Epithelial cell of prostate (primary cell): ENCODE measurements at regions not wholly inside any gene's neighbourhood (a gene's known extent, or its start where the extent isn't known, plus 50 kb on each side); places are given as distances from the start of the nearest gene placed in this dataset.

ENCODE experiments used
- DNase-seq: peaks from one replicate; pipeline ENCODE4 v3.0.0-alpha.2; 2011; ENCODE audit warnings: low read depth, low spot score
- H3K27ac ChIP-seq: fragments of 450-650 bp; 2 replicates; pipeline ENCODE4 v1.5.1; 2017; ENCODE audit warnings: mild to moderate bottlenecking

DNA sequence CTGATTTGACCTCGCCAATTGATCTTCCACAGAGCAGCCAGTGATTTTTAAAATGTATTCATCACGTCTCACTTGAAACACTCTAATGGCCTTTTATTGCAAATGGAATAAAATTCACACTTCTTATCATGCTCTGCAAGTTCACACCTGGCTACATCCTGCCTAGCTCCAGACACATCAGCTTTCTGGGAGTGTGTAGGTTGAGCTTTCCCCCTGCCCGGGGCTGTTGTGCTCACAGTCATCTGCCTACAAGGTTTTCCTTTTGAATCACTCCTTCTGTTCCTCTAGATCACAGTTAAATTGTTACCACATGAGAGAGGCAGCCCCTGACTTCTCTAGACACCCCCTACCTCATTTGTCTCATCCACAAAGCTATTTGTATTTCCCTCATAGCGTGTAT, 674.5 kb downstream of the PRELID2 start:
- H3K27ac ChIP-seq, result no peak overlapping the region
- no peak for DNase-seq

- H3K27ac ChIP-seq, result no peak overlapping the region
- DNase-seq, result no peak
Observed at GRCh38 chr5:145158730-145159129, 676.4 kb downstream of the PRELID2 start.

- DNase-seq, result no peak
- H3K27ac ChIP-seq, result no peak overlapping the region
Observed at GRCh38 chr5:145157841-145158240, 677.3 kb downstream of the PRELID2 start.

GRCh38 chr5:145141534-145141933, 693.6 kb downstream of the PRELID2 start:
- no peak overlapping the region for H3K27ac ChIP-seq
- no peak for DNase-seq

DNA sequence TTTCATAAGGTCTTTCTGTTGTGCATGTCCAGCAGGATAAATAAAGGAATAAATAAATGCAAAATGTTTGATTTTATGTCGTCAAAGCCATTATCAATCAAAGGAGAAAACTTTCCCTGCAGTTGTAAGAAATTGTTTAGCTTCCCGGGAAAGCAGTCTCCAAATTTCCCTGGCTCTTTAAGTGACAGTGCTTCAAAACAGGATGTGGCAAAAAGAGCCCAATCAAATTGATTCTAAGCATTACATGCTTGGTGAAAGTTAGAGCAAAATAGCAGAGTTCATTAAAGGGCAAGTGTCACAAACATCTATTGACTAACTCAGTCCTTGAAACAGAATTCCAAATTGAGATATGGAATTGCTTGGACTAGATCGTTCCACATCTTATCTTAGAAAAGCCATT, 704.1 kb downstream of the PRELID2 start:
- no peak for DNase-seq
- H3K27ac ChIP-seq, result no peak overlapping the region

GRCh38 chr5:145129797-145130196, 705.3 kb downstream of the PRELID2 start:
- no peak for DNase-seq
- no peak overlapping the region for H3K27ac ChIP-seq

DNA sequence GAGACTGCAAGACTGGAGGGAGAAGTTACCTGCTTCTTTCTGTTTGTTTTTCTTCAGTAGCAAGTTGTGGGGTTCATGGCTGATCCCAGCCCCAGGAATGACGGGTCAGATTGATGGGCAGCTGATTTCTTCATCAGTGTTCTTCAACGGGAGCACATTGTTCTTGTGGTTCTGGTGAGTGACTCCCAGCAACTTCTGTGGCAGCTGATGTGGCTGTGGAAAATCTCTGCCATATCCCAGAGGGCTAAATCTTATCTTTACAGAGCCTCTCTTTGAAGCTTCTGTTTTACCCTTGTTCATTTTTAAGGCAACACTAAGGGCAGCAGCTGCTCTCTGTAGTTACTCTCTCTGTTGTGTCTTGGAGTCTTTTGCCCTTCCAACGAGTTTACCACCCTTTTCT, 710.3 kb downstream of the PRELID2 start:
- DNase-seq, result no peak
- H3K27ac ChIP-seq, result no peak overlapping the region

DNA sequence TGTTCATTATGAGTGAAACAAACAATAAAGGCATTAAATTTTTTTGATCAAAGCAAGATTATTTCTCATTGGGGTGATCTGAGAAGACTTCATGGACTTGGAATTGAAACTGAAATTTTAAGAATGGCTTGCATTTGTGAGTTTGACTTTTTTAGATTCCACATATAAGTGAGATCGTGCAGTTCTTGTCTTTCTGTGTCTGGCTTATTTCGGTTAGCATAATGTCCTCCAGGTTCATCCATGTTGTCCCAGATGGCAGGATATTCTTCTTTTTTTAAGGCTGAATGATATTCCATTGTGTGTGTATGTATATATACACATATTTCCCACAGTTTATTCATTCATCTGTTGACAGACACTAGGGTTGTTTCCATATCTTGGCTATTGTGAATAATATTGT, 716.5 kb downstream of the PRELID2 start:
- no peak for DNase-seq
- H3K27ac ChIP-seq, result no peak overlapping the region

DNA sequence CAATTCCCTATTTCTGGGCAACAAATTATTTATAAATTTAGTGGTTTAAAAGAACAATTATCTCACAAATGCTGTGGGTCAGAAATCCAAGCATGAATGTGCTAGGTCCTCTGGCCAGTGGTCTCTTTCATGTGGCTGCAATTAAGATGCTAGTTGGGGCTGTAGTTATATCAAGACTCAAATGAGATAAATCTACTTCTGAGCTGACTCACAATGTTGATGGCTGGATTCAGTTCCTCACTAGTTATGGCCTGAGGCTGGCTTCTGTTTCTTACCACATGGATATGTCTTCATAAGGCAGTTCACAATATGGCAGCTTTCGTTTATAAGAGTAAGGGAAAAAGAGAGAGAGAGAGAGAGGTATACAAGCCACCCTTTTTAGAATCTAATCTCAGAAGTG, 717.0 kb downstream of the PRELID2 start:
- DNase-seq, result no peak
- no peak overlapping the region for H3K27ac ChIP-seq

DNA sequence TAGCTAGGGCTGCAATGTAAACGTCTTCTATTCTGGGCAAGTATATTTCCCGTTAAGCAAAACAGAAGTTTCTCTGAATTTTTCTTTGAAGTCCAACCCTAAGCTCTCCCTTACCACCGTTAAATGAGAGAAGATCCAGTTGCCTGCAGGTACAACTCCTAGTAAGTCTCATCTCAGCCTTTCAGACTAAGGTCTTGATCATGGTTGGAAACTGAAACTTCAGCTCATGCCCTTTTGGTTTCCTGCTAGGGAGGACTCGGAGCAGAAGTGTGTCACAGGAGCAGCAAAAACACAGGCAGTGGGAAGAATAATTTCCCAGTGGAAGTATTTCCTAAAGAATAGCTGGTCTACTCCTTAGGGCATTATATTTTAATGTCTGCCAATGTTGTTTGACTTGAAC, 717.9 kb downstream of the PRELID2 start:
- no peak overlapping the region for H3K27ac ChIP-seq
- DNase-seq, result no peak

- H3K27ac ChIP-seq, result no peak overlapping the region
Observed at GRCh38 chr5:145111420-145111819, 723.7 kb downstream of the PRELID2 start.

DNA sequence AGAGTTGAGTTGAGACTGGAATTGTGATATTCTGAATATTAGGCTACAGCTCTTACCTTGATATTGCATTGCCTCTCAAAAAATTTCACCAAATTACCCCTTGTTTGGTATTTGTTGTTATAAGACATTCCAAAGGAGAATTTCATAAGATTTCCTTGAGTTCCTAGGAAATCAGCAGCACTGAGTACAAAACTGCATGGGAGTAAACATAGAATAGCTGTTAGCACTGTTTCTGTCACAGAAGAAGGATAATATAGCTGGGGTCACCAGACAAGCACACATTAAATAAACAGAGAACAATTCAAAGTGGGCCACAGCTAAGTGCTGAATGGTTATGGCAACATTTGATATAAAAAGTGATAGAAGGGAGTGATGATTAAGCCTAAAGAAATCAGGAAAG, 724.3 kb downstream of the PRELID2 start:
- no peak overlapping the region for H3K27ac ChIP-seq
- DNase-seq, result no peak

More at GRCh38 chr5:145111420-145111819, 723.7 kb downstream of the PRELID2 start:
- no peak for DNase-seq

DNA sequence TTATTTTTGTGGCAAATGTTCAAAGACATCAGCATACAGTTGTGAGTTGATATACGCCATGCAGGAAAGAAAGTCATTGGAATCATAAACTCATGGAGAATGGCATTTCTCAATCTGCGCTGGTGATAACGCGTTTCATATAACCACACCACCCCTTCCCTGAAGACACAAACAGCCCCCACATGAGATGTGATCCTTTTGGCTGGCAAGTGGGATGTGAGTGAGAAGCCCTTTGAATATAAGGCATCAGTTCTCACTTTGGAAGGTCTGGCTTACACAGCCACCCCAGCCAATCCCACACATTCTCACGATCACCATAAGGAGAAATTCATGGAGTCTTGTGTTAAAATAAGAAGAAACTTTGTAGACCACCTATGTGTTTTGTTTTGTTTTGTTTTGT, 725.0 kb downstream of the PRELID2 start:
- no peak for DNase-seq
- H3K27ac ChIP-seq, result no peak overlapping the region

GRCh38 chr5:145105384-145105783, 729.8 kb downstream of the PRELID2 start:
- no peak for DNase-seq
- no peak overlapping the region for H3K27ac ChIP-seq

DNA sequence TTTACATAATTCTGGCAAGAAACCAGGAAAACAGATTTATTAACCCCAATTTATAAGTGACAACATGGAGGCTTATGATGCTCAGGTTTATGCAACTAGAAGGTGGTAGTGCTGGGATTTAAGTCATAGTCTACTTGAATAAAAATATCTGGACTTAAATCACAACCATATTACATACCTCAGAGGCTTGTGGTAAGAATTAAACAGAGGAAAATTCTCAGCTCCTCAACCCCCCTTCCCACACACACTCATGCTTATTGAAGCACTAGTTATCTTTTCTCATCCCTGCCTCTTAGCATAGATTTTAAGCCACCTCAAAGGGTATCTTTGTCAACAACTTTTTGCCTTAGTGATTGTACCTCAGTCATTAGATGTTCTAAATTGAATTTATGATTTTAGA, 731.0 kb downstream of the PRELID2 start:
- DNase-seq, result no peak

GRCh38 chr5:145101246-145101645, 733.9 kb downstream of the PRELID2 start:
- DNase-seq, result no peak
- no peak overlapping the region for H3K27ac ChIP-seq

More for the DNA sequence above, 731.0 kb downstream of the PRELID2 start:
- no peak overlapping the region for H3K27ac ChIP-seq

DNA sequence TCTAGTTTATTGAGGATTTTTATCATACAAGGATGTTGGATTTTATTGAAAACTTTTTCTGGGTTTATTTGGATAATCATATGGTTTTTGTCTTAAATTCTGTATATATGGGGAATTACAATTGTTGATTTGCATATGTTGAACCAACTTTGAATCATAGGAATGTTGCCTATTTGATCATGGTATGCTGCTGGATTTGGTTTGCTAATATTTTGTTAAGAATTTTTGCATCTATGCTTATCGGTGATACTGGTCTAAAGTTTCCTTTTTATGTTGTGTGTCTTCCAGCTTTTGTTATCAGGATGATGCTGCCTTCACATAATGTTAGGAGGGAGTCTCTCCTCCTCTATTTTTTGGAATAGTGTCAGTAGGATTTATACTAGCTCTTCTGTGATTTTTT, 745.0 kb downstream of the PRELID2 start:
- DNase-seq, result no peak
- no peak overlapping the region for H3K27ac ChIP-seq

DNA sequence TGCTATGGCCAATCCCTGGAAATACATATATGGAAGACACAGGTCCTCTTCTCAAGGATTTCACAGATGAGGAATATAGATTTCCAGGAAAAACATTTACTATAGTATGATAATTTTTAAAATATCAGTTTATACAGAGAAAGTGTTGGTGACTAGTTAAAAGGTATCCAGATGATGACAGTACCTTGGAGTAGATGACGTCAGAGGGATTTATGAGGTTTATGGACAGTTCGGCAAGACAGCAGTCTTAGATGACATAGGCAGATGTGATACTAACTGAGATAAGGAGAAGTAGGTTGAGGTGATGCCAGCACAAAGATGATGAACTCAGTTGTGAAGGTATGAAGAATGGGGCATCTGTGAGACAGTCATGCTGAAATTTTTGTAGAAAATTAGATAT, 750.3 kb downstream of the PRELID2 start:
- DNase-seq, result no peak
- H3K27ac ChIP-seq, result no peak overlapping the region

- DNase-seq, result no peak
- no peak overlapping the region for H3K27ac ChIP-seq
Observed at GRCh38 chr5:145077028-145077427, 758.1 kb downstream of the PRELID2 start.

DNA sequence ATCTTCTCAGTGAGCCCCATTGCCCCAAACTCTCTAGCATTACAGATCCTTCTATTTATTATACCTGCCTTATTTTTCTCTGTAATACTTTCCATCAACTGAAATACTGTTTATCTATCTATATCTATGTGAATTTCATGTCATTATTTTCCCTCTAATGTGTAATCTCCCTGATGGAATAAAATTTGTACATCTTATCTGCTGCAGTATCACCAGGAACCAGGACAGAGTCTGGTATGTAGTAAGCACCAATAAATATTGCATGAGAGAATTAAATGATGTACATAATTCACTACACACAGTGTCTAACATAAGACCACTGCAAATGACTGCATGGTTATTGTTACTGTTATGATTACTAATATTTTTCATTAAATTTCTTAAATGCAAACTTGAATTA, 759.1 kb downstream of the PRELID2 start:
- no peak for DNase-seq
- H3K27ac ChIP-seq, result no peak overlapping the region

- no peak for DNase-seq
- H3K27ac ChIP-seq, result no peak overlapping the region
Observed at GRCh38 chr5:145072889-145073288, 762.3 kb downstream of the PRELID2 start.

DNA sequence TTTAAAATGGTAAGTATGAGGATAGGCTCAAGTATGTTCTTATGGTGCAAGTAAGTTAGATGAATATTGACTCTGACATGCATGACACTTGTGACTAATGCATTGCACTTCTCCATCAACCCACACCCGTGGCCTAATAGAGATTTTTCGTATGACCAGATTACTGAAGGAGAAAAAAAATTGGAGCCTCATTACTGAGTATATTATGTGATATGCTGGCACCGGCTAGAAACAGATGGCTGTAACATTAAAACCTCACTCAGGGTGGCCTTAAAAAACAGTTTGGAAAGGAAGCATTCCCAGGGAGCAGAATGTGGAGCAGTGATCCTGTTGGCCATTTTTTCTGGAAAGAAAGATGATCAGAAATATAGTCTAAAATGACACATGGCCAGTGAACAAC, 766.4 kb downstream of the PRELID2 start:
- H3K27ac ChIP-seq, result no peak overlapping the region
- no peak for DNase-seq
